GM23338 (cell line): ENCODE measurements at regions not wholly inside any gene's neighbourhood (a gene's known extent, or its start where the extent isn't known, plus 50 kb on each side); places are given as distances from the start of the nearest gene placed in this dataset.

Experiments
- ATAC-seq: fragments of 200-7000 bp; cut with Tn5 transposase; 3 replicates; pipeline ENCODE4 v1.9.1; 2020
- DNase-seq: peaks from one replicate; pipeline ENCODE4 v3.0.0-alpha.2; 2015; ENCODE audit warnings: low spot score
- H2AFZ ChIP-seq: fragments of 200-600 bp; sonication (generic); 2 replicates; pipeline ENCODE4 v1.8.0; 2016; ENCODE audit warnings: antibody characterized with exemption, mild to moderate bottlenecking, moderate library complexity
- H3F3A ChIP-seq: fragments of 200-600 bp; sonication (generic); replicated peaks from 2 replicates; pipeline ENCODE4 v1.8.0; 2017; ENCODE audit warnings: antibody characterized with exemption, mixed run types, low read depth
- H3K27ac ChIP-seq: fragments of 200-600 bp; sonication (generic); 2 replicates; pipeline ENCODE4 v1.6.1; 2016; ENCODE audit warnings: low read depth
- H3K27me3 ChIP-seq: fragments of 200-600 bp; sonication (generic); 2 replicates; pipeline ENCODE4 v1.8.0; 2016; ENCODE audit warnings: mild to moderate bottlenecking, mixed run types, moderate library complexity; ENCODE audit not compliant: insufficient read depth
- H3K36me3 ChIP-seq: fragments of 200-600 bp; sonication (generic); 2 replicates; pipeline ENCODE4 v1.8.0; 2016; ENCODE audit warnings: mild to moderate bottlenecking; ENCODE audit not compliant: insufficient read depth
- H3K4me1 ChIP-seq: fragments of 200-600 bp; sonication (generic); 2 replicates; pipeline ENCODE4 v1.8.0; 2016; ENCODE audit warnings: mild to moderate bottlenecking, moderate library complexity; ENCODE audit not compliant: insufficient read depth
- H3K4me2 ChIP-seq: fragments of 200-600 bp; sonication (generic); 2 replicates; pipeline ENCODE4 v1.7.1; 2017; ENCODE audit warnings: mixed run types
- H3K4me3 ChIP-seq: fragments of 200-600 bp; sonication (generic); 2 replicates; pipeline ENCODE4 v1.6.1; 2016; ENCODE audit warnings: mixed run types
- H3K79me2 ChIP-seq: fragments of 200-600 bp; sonication (generic); replicated peaks from 2 replicates; pipeline ENCODE4 v1.8.0; 2017; ENCODE audit warnings: mild to moderate bottlenecking; ENCODE audit not compliant: insufficient read depth
- H3K9me2 ChIP-seq: fragments of 200-600 bp; sonication (generic); 2 replicates; pipeline ENCODE4 v1.8.0; 2017; ENCODE audit not compliant: insufficient read depth
- H4K20me1 ChIP-seq: fragments of 200-600 bp; sonication (generic); replicated peaks from 2 replicates; pipeline ENCODE4 v1.8.0; 2017; ENCODE audit warnings: mild to moderate bottlenecking; ENCODE audit not compliant: insufficient read depth
- H3K27ac Mint-ChIP-seq: 2 replicates; pipeline ENCODE4 v1.8.0; 2020; ENCODE audit warnings: inconsistent platforms, mild to moderate bottlenecking, moderate library complexity, mixed read lengths
- H3K27me3 Mint-ChIP-seq: 3 replicates; pipeline ENCODE4 v1.8.0; 2022; ENCODE audit warnings: low read depth, mild to moderate bottlenecking, moderate library complexity, mixed read lengths, inconsistent platforms; ENCODE audit not compliant: insufficient read depth, poor library complexity
- H3K36me3 Mint-ChIP-seq: 3 replicates; pipeline ENCODE4 v1.8.0; 2021; ENCODE audit warnings: low read depth, mild to moderate bottlenecking, inconsistent platforms, moderate library complexity, mixed read lengths
- H3K4me1 Mint-ChIP-seq: 3 replicates; pipeline ENCODE4 v1.8.0; 2020; ENCODE audit warnings: mild to moderate bottlenecking, inconsistent platforms, mixed read lengths
- H3K4me3 Mint-ChIP-seq: 3 replicates; pipeline ENCODE4 v1.8.0; 2021; ENCODE audit warnings: moderate library complexity, mild to moderate bottlenecking, inconsistent platforms, mixed read lengths
- H3K9me3 Mint-ChIP-seq: 3 replicates; pipeline ENCODE4 v1.8.0; 2020; ENCODE audit warnings: moderate library complexity, mild to moderate bottlenecking, inconsistent platforms, mixed read lengths
- EZH2phosphoT487 ChIP-seq: fragments of 200-600 bp; sonication (generic); IDR thresholded peaks from one replicate; pipeline ENCODE4 v1.8.1; 2018; ENCODE audit warnings: antibody characterized with exemption; ENCODE audit not compliant: unreplicated experiment
- NANOG ChIP-seq: IDR thresholded peaks from 2 replicates; pipeline ENCODE4 v1.6.1; 2016; ENCODE audit warnings: antibody characterized with exemption, borderline replicate concordance
- POLR2AphosphoS5 ChIP-seq: IDR thresholded peaks from 2 replicates; pipeline ENCODE4 v1.6.1; 2016; ENCODE audit warnings: antibody characterized with exemption, low read depth
- REST ChIP-seq: IDR thresholded peaks from one replicate; pipeline ENCODE4 v1.6.1; 2018; ENCODE audit warnings: antibody characterized with exemption; ENCODE audit not compliant: unreplicated experiment
- ZNF114 ChIP-seq: fragments of 250-450 bp; sonication (Bioruptor Pico); IDR thresholded peaks from 2 replicates; pipeline ENCODE4 v1.5.0; 2020; ENCODE audit warnings: mild to moderate bottlenecking, moderate library complexity
- ZNF331 ChIP-seq: fragments of 250-450 bp; sonication (Bioruptor Pico); IDR thresholded peaks from 2 replicates; pipeline ENCODE4 v1.5.0; 2020; ENCODE audit warnings: low read depth, mild to moderate bottlenecking, moderate library complexity
- ZNF462 ChIP-seq: fragments of 250-450 bp; sonication (Bioruptor Pico); IDR thresholded peaks from 2 replicates; pipeline ENCODE4 v1.5.0; 2020; ENCODE audit warnings: mild to moderate bottlenecking, moderate library complexity

- Histone ChIP-seq H3K4me2 (no peak overlapping the region), H4K20me1 (no peaks in the 10 kb centered on the region), H3K4me3 (no peak overlapping the region), H3K9me2 (peaks cover 11% of the 10 kb centered on the region; the same call in 1 of the 2 replicates), H3K79me2 (no peaks in the 10 kb centered on the region), H3K27me3 (no peaks in the 10 kb centered on the region), H3K27ac (no peak overlapping the region), H3F3A (no peaks in the 10 kb centered on the region), H3K36me3 (no peaks in the 10 kb centered on the region), H2AFZ (no peak overlapping the region), H3K4me1 (no peaks in the 10 kb centered on the region)
- Mint-ChIP-seq H3K27me3 (peaks cover 5% of the 10 kb centered on the region), H3K4me3 (no peak overlapping the region), H3K9me3 (no peaks in the 10 kb centered on the region), H3K4me1 (peaks cover 6% of the 10 kb centered on the region; the same call in 2 of the 3 replicates), H3K36me3 (no peaks in the 10 kb centered on the region), H3K27ac (no peak overlapping the region)
- no peak for TF ChIP-seq ZNF114 (CRISPR knock-in tag)
- no peak for DNase-seq
- no peak for ATAC-seq
Observed at GRCh38 chr14:97120204-97120603, 323.0 kb downstream of the VRK1 start.

GRCh38 chr14:97120611-97121031 lies 323.4 kb downstream of the VRK1 start:
- H3K27ac Mint-ChIP-seq, result no peak overlapping the region
- H3K4me1 Mint-ChIP-seq, result peaks cover 6% of the 10 kb centered on the region; the same call in 2 of the 3 replicates
- H3K36me3 Mint-ChIP-seq, result no peaks in the 10 kb centered on the region
- no peak overlapping the region for H3K27ac ChIP-seq
- H3K9me3 Mint-ChIP-seq, result no peaks in the 10 kb centered on the region
- no peaks in the 10 kb centered on the region for H3K79me2 ChIP-seq
- H4K20me1 ChIP-seq, result no peaks in the 10 kb centered on the region
- TF ChIP-seq ZNF114 (CRISPR knock-in tag), result no peak
- TF ChIP-seq ZNF331 (CRISPR knock-in tag), result no peak
- TF ChIP-seq POLR2AphosphoS5, result no peak
- H3K9me2 ChIP-seq, result peaks cover 11% of the 10 kb centered on the region; the same call in 1 of the 2 replicates
- no peak overlapping the region for H2AFZ ChIP-seq
- no peak overlapping the region for H3K4me2 ChIP-seq
- H3F3A ChIP-seq, result no peaks in the 10 kb centered on the region
- H3K27me3 ChIP-seq, result no peaks in the 10 kb centered on the region
- DNase-seq (no peak), ATAC-seq (no peak)
- no peak overlapping the region for H3K4me3 ChIP-seq
- H3K4me3 Mint-ChIP-seq, result no peak overlapping the region
- peaks cover 5% of the 10 kb centered on the region for H3K27me3 Mint-ChIP-seq
- H3K36me3 ChIP-seq, result no peaks in the 10 kb centered on the region
- no peaks in the 10 kb centered on the region for H3K4me1 ChIP-seq

GRCh38 chr14:97129639-97130038 lies 332.5 kb downstream of the VRK1 start:
- no peak overlapping the region for H2AFZ ChIP-seq
- H3K27me3 ChIP-seq, result no peaks in the 10 kb centered on the region
- peaks cover 9% of the 10 kb centered on the region; the same call in 1 of the 2 replicates for H3K9me2 ChIP-seq
- no peaks in the 10 kb centered on the region for H3K79me2 ChIP-seq
- no peak overlapping the region for H3K4me2 ChIP-seq
- no peaks in the 10 kb centered on the region for H3F3A ChIP-seq
- Mint-ChIP-seq H3K27me3 (peaks cover 3% of the 10 kb centered on the region), H3K4me1 (no peaks in the 10 kb centered on the region), H3K36me3 (no peaks in the 10 kb centered on the region), H3K9me3 (no peaks in the 10 kb centered on the region), H3K4me3 (no peak overlapping the region), H3K27ac (no peak overlapping the region)
- H4K20me1 ChIP-seq, result no peaks in the 10 kb centered on the region
- H3K27ac ChIP-seq, result no peak overlapping the region
- no peak overlapping the region for H3K4me3 ChIP-seq
- no peaks in the 10 kb centered on the region for H3K36me3 ChIP-seq
- ATAC-seq (no peak), DNase-seq (no peak)
- no peaks in the 10 kb centered on the region for H3K4me1 ChIP-seq
- TF ChIP-seq ZNF114 (CRISPR knock-in tag) (no peak), ZNF331 (CRISPR knock-in tag) (no peak), NANOG (no peak), EZH2phosphoT487 (no peak), REST (no peak), ZNF462 (no peak)
